Caki2 (cell line): ENCODE measurements at regions not wholly inside any gene's neighbourhood (a gene's known extent, or its start where the extent isn't known, plus 50 kb on each side); places are given as distances from the start of the nearest gene placed in this dataset.
A peak's percentile ranks its signal among the peaks of the same experiment; 100 is the strongest.
"Not testable (repeated sequence)": the region's sequence is repeated elsewhere in the genome, so short reads cannot be mapped to it uniquely, and the experiment has no call there.

Source experiments
- DNase-seq: peaks from one replicate; pipeline ENCODE4 v3.0.0-alpha.2; 2015; ENCODE audit warnings: low read depth
- in situ Hi-C: cut with HindIII; loops from 2 replicates; pipeline ENCODE4 v1.10.0; 2016; ENCODE audit warnings: low sequenced_read_pairs, low pct_unique_long_range_greater_than_20kb, mixed read lengths

DNA sequence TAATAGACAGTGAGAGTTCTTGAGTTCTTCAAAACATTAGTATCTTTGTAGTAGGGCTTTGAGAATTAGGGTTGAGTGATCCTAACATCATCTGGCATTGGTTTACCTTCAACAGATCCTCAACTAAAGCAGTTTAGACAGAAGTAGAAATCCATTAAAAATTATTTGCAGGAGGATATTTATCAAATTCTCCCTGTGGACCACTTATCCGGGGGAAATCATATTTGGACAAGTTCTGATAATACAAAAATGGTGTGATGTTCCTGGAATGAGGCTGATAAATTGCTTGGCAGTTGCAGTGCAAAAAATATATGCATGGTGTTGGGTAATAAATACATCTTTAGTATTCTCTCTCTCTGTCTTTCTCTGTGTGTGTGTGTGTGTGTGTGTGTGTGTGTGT is 115.1 kb upstream of the CHODL start:
- no peak for DNase-seq
- in situ Hi-C loops, result no loop called here

DNA sequence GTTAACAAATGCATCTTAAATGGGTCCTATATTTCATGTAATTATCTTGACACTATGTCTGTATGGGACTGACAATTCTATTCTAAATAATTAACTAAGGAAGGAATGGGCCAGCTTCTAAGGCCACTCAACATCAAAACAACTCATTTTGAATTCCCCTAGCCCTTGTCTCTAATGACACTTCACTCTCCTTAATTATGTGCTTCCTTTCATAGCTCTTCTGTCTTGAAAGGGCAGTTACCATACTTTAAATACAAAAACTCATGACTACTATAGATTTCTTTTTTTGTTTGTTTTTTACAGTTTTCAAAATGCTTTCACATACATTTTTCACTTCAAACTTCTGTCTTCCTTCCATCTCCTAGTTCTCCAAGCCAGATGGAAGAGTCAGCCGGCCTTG is 126.1 kb upstream of the CHODL start:
- DNase-seq, result no peak
- in situ Hi-C loops, result no loop called here

DNA sequence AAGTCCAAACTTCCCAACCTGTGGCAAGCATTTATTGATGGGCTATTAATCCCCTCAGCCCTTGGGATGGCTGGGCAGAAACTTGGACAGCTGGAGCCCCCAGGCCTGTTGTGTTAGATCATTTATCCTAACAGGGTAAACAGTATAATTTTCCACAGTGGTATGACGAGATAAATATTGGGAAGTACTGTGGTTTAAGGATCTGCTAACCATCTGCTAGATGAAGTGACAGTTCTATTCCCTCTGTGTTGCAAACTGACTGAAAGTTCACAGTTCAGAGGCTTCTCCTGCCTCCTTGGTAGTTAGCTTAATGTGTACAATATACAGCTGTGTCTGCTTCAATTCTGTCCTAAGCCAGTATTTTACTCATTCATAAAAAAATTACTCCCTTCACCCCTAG is 127.5 kb upstream of the CHODL start:
- in situ Hi-C loops, result no loop called here
- no peak for DNase-seq

DNA sequence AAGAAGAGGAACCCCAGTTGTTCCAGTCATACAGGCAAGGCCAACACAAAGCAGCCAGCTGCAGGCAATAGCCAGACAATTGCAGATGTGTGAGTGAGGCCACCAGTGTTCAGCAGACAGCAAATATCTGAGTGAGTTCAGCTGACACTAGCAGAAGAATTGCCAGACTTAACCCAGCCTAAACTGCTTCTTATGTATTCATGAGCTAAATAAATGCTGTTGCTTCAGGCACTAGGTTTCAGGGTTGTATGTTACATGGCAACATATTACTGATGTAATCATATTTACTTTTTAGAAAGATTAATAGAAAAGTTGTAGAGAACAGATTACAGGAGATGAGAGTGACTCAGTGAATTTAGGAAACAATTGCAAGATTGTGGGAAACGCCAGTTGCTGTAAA is 129.8 kb upstream of the CHODL start:
- in situ Hi-C loops, result no loop called here
- no peak for DNase-seq

DNA sequence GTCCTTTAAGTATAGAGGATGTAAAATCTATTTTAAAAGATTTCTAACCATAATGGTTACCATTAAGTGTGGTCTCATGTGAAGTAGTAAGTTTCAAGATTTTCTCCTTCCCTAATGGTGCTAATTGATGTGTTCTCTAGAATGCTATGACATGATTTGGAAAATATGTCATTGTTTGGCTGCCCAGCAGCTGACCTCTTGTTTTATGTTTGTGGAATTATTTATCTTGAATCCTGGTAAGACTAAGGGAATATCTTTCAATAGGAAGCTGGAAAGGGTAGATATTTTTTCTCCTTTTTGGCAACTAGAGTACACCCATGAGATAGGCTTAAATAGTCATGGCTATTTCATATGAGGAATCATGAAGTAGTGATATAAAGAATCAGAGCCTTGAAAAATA is 139.8 kb upstream of the CHODL start:
- DNase-seq, result no peak
- in situ Hi-C loops, result no loop called here

DNA sequence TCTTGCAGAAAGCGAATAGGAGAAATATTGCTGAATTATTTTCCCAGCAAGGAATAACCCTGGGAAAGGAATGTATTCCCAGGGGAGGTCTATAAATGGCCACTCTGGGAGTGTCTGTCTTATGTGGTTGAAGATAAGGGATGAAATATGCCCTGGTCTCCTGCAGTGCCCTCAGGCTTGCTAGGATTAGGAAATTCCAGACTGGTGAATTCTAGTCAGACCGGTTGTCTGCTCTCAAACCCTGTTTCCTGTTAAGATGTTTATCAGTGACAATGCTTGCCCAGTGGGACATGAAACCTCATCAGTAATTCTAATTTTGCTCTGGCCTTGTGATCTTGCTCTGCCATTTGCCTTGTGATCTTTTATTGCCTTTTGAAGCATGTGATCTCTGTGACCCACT is 148.2 kb upstream of the CHODL start:
- DNase-seq, in situ Hi-C loops: not testable (repeated sequence)

DNA sequence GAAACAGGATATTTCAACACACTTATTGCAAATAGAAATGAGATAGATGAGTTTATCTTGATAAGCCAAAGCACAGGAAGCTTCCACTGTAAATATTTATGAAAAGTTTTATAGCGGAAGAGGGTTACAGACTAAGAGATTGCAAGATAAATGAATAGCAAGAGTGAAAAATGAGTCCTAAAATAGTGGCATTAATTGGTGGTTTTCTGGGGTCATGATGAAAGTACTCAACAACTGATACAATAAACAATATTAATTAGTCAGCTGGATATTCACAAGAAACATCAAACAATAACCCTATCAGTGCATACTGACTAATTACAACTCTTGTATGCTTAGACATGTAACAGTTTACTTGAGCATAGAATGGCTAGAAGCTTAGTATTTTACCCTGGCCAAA is 154.8 kb upstream of the CHODL start:
- in situ Hi-C loops, result no loop called here
- DNase-seq, result no peak

DNA sequence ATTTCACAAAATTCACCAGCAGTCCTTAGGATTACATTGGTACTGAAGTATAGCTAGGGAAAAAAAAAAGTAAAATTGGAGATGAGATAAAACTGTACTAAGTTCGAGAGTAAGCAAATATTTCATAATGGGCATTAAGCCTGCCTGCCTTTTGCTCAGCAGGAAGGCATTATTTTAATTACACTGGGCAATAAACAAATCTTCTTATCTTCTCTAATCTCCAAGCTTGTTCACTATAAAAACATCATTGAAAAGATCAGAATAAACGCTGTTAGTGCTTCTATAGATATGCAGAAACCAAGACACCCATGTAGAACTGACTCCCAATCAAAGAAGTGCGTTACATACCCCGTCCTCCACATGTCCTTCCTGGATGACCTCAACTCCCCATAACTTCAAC is 174.2 kb upstream of the CHODL start:
- in situ Hi-C loops, result no loop called here

DNA sequence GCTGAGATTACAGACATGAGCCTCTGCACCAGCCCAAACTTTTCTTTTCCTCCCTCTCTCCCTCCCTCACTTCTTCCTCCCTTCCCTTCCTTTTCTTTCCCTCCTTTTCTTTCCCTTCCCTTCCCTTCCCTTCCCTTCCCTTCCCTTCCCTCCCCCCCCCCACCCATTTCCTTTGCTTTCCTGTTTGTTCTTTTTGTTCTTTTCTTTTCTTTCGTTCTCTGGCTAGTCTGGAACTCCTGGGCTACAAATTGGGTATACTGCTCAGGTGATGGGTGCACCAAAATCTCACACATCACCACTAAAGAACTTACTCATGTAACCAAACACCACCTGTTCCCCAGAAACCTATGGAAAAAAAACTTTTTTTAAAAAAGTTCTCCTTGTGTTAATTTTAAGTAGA is 174.8 kb upstream of the CHODL start:
- DNase-seq, result no peak
- in situ Hi-C loops, result no loop called here

More for the DNA sequence above, 174.2 kb upstream of the CHODL start:
- DNase-seq, result no peak

DNA sequence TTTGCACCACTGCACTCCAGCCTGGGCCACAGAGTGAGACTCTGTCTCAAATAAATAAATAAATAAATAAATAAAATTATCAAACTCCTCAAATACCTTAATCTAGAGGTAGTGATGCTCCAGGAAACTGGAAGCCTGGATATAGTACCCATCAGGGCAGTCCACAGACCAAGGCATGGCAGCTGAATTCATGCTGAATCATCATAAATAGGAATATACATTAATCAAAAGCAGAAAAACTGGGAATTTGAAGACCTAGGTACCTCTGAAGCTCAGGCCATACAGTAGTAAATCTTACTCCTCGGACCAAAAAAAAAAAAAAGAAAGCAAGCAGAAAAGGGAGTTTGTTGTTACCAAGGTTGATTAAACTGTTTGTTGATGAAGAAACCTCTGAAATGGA is 184.2 kb upstream of the CHODL start:
- in situ Hi-C loops, result no loop called here
- DNase-seq, result no peak

DNA sequence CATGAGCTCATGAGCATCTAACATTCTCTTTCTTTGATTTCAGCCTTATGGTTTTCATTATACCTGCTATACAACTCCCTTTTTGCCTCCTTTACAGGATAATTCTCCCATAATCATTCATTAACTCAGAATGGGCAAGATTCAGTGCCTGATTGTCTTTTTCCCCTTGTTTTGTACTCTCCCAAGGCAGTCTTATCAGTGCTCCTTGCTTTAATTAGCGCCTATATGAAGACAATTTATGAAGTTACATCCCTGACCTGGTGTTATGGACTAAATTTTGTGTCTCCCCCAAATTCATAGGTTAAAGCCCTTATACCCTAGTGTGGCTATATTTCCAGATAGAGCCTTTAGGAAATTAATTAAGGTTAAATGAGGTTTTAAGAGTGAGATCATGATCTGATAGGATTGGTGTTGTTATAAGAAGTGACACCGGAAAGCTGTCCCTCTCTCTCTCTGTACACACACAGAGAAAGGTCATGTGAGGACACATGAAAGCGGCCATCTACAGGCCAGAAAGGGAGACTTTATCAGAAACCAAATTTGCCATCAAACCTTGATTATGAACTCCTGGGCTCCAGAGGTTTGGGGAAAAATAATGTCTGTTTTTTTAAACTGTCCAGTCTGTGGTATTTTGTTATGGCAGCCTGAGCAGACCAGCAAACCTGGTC is 185.8 kb upstream of the CHODL start:
- in situ Hi-C loops, result no loop called here
- no peak for DNase-seq

DNA sequence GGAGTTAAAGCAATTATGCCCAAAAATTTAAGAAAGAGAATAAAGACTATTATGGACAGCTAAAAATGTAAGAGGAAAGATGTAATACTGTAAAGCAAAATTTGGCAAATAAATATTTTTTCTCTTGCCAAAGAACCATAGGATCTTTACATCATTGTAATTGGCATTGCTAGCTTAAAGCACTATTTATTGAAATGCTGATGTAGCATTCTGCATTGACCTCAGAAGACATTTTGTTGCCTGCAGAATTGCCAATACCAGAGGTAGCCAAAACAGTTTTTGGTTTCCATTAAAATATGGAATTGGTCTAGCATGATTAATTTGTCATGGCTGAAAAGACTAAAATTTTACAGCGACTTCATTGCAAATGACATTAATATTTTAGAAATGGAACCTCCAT is 191.5 kb upstream of the CHODL start:
- DNase-seq, result no peak
- in situ Hi-C loops, result no loop called here

DNA sequence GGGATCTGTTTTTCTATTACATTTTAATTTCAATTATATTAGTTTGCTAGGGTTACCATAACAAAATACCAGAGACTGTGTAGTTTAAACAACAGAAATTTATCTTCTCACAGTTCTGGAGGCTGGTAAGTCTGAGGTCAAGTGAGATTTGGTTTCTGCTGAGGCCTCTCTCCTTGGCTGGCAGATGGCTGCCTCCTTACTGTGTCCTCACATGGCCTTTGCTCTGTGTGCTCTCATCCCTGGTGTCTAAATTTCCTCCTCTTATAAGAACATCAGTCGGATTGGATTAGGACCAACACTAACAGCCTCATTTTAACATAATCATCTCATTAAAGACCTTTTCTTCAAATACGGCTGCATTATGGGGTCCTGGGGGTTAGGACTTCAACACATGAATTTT is 195.2 kb upstream of the CHODL start:
- no peak for DNase-seq
- in situ Hi-C loops, result no loop called here

DNA sequence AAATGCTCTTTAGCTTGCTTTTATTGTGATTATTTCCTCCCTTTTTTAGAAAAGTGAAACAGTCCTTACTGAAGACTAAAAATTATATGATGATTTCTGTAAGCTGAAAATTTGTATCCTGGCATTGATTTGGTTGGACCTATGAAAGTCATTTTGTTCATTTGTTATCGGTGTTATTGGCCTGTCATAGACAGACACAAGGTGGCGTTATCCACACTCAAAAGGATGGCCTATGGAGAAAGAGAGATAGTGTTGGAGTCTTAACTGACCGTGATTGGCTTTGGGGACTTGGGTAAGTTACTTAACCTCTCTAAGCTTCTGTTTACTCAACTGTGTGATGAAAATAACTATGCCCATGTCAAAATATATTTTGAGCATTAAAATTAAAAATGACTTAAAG is 203.6 kb upstream of the CHODL start:
- peak; percentile 7 for DNase-seq
- in situ Hi-C loops, result no loop called here

DNA sequence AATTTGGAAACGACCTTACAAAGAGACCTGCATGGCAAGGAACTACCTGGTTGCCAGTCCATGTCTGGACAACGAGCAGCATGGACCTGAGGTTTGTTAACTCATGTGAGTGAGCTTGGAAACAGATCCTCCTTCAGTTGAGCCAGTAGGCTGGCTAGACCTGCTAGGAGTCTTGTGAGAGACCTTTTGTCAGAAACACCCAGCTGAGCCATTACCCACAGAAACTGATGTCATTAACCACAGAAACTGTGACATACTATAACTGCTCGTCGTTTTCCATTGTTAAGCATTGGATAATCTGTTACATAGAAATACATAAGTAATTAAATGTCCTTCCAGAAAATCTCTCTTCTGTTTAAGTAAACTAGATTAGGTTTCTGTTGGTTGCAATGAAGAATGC is 211.1 kb upstream of the C21orf91 start:
- in situ Hi-C loops, result no loop called here

DNA sequence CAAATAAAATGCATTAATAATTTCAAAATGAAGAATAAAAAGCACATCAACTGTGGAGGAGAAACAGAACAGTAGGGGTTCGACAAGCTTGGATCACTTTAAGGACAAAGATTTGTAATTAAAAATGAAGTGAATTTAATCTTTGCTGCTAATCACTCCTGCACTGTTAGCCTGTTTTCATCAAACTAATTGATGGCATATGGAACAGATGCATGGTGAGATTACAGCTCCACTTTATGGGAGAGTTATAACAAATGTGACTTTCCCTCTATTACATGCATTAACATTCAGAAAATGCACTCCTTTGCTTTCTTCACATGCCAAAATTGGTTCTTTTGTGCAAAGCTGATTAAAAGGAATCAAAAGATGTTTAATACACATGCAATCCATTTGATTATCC is 207.2 kb upstream of the C21orf91 start:
- in situ Hi-C loops, result no loop called here

More for the DNA sequence above, 211.1 kb upstream of the C21orf91 start:
- DNase-seq, result no peak

DNA sequence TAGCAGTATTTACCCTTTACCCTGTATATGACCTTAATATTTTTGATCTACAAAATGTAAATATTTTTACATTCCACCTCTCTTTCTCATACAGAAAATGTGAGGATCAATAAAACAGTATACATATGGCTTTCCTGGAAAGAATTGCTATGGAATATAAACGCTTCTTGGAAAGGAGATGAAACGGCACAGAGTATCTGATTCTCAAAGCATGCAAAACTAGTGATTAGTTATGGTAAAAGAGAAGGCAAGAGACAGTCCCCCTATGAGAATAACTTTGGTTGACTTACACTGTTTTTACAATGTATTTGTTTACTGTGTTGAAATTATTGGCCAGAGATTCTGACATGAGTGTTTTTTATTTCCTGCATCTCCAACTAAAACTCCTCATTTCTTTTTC is 204.6 kb upstream of the C21orf91 start:
- no peak for DNase-seq
- in situ Hi-C loops, result no loop called here

More for the DNA sequence above, 207.2 kb upstream of the C21orf91 start:
- DNase-seq, result no peak

DNA sequence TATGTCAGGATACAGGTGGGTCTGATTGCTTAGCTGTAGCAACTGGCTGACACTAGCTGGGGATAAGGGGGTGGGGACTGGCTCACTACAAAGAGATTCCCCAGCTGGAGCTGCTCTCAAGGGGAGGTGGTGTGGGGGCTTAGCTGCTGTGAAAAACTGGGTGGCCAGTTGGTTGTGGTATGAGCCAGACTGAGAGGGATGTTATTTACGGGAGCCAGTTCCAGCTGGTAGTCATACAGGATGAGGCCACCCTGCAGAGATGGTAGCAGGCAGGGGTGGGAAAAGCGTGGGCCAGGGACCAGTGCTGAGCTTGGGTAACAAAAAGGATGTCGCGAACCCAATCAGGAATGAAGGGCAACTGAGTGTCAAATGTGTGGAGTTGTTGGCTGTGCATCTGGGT is 204.0 kb upstream of the C21orf91 start:
- no peak for DNase-seq
- in situ Hi-C loops, result no loop called here

DNA sequence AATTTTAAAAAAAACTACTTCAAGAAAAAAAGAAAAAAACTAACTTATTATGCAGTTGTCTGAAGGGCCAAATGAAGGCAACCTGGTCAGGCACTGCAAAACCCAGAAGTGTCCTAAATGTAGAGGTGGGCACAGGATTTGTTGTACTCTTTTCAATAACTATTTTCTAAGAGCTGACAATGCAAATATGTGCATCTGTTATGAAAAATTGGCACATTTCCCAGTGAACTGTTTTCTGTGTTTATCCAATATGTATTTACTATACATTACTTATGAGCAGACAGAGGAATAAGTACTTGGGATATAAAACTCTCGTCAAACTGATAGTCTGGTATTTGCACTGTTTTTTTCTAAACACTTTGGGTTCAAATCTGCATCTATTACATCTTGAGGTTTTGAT is 188.0 kb upstream of the C21orf91 start:
- DNase-seq, result no peak
- in situ Hi-C loops, result no loop called here

DNA sequence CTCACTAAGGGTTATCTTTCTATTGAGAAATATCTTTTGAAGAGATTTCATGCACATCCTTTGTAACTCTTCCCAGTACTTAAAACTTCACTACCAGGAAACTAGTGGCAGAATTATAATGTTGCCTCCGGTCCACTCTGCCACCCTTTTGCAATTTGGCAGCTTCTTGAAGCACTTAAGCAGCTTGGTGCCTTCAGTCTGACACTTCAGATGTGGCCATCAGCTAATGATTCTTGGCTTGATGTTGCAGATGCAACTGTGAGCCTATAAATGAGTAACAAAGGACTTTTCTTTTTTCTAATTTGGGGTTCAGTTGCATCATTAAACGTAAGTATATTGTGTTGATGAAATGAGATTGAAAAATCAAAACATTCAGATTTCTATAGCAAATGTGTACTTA is 187.5 kb upstream of the C21orf91 start:
- no peak for DNase-seq
- in situ Hi-C loops, result no loop called here

DNA sequence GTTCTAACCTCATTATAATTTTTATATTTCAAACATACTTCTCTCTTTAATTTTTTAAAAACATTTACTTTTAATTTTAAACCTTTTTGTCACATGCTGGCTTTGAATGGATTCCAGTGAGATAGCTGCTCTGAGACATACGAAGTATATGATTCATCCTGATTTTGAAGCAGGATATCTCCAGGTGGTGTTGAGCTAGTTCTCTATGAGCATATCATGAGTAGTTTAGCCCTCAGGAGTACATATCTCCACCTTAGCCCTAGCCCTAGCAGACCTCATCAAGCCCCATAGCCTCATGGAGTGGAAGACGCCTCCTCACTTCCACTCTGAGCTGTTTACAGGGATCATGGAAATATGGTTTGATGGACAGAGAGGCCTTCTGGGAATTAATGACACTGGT is 183.2 kb upstream of the C21orf91 start:
- in situ Hi-C loops, result no loop called here
- DNase-seq, result no peak
